NB4 (cell line): ENCODE measurements at regions not wholly inside any gene's neighbourhood (a gene's known extent, or its start where the extent isn't known, plus 50 kb on each side); places are given as distances from the start of the nearest gene placed in this dataset.

Experiments
- DNase-seq: peaks from one replicate; pipeline ENCODE4 v3.0.0; 2010; ENCODE audit warnings: low read depth
- H3K4me3 ChIP-seq: one replicate; pipeline ENCODE4 v1.5.1; 2011; ENCODE audit warnings: mild to moderate bottlenecking, low read depth, low read length, moderate library complexity
- MAX ChIP-seq: IDR thresholded peaks from 2 replicates; pipeline ENCODE4 v1.6.1; 2011; ENCODE audit warnings: low read depth, low read length
- MYC ChIP-seq: IDR thresholded peaks from 2 replicates; pipeline ENCODE4 v1.6.1; 2011; ENCODE audit warnings: low read depth, low read length
- POLR2A ChIP-seq: IDR thresholded peaks from 2 replicates; pipeline ENCODE4 v1.6.1; 2011; ENCODE audit warnings: mild to moderate bottlenecking; ENCODE audit not compliant: insufficient read length; ENCODE audit errors: extremely low read depth
- TF ChIP-seq, protein P1 (sequence below): IDR thresholded peaks from one replicate; pipeline ENCODE4 v1.5.1; 2012; ENCODE audit warnings: low read depth, low read length

DNA sequence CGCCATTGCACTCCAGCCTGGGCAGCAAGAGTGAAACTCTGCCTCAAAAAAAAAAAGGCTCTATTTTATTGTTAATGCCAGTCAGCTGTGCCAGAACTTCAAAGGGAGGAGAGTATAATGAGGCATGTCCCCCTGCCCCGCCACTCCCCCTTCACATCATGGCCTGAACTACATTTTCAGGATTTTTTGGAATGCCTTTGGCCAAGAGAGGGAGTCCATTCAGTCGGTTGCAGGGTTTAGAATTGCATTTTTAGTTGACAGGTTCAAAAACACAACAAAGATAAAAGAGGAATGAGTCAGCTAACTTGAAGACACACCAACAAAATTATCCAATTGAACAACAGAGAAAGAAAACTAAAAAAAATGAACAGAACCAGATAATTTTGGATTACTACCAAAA is 59.1 kb downstream of the CEP43 start:
- no peak for DNase-seq
- H3K4me3 ChIP-seq, result no peak overlapping the region
- no peak for TF ChIP-seq POLR2A
- no peak for TF ChIP-seq MYC
- TF ChIP-seq MAX, result no peak
- TF ChIP-seq, protein P1, sequence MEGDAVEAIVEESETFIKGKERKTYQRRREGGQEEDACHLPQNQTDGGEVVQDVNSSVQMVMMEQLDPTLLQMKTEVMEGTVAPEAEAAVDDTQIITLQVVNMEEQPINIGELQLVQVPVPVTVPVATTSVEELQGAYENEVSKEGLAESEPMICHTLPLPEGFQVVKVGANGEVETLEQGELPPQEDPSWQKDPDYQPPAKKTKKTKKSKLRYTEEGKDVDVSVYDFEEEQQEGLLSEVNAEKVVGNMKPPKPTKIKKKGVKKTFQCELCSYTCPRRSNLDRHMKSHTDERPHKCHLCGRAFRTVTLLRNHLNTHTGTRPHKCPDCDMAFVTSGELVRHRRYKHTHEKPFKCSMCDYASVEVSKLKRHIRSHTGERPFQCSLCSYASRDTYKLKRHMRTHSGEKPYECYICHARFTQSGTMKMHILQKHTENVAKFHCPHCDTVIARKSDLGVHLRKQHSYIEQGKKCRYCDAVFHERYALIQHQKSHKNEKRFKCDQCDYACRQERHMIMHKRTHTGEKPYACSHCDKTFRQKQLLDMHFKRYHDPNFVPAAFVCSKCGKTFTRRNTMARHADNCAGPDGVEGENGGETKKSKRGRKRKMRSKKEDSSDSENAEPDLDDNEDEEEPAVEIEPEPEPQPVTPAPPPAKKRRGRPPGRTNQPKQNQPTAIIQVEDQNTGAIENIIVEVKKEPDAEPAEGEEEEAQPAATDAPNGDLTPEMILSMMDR, result no peak
